GM21390 (cell line): ENCODE measurements at regions not wholly inside any gene's neighbourhood (a gene's known extent, or its start where the extent isn't known, plus 50 kb on each side); places are given as distances from the start of the nearest gene placed in this dataset.

Experiments
- ATAC-seq: cut with Tn5 transposase; IDR thresholded peaks from one replicate; pipeline ENCODE4 v1.9.1; 2021; ENCODE audit not compliant: unreplicated experiment

GRCh38 chr2:198817536-198817935 is 640.2 kb downstream of the SATB2 start:
- ATAC-seq: no peak

GRCh38 chr2:198815626-198816025 is 642.1 kb downstream of the SATB2 start:
- ATAC-seq: no peak

GRCh38 chr2:198811198-198811597 is 646.5 kb downstream of the SATB2 start:
- no peak for ATAC-seq

- no peak for ATAC-seq
Measured at GRCh38 chr2:198809976-198810375, 647.8 kb downstream of the SATB2 start.

GRCh38 chr2:198807131-198807530 is 650.6 kb downstream of the SATB2 start:
- ATAC-seq: no peak

- ATAC-seq: no peak
Measured at GRCh38 chr2:198795419-198795818, 662.3 kb downstream of the SATB2 start.

- no peak for ATAC-seq
Measured at GRCh38 chr2:198791623-198792022, 666.1 kb downstream of the SATB2 start.

GRCh38 chr2:198788676-198789075 is 669.1 kb downstream of the SATB2 start:
- ATAC-seq: no peak

GRCh38 chr2:198782734-198783133 is 675.0 kb downstream of the SATB2 start:
- no peak for ATAC-seq

GRCh38 chr2:198776616-198777406 is 680.9 kb downstream of the SATB2 start:
- no peak for ATAC-seq

- ATAC-seq: no peak
Measured at GRCh38 chr2:198775737-198776136, 682.0 kb downstream of the SATB2 start.

GRCh38 chr2:198774576-198774975 is 683.2 kb downstream of the SATB2 start:
- ATAC-seq: no peak

- no peak for ATAC-seq
Measured at GRCh38 chr2:198767694-198768093, 690.0 kb downstream of the SATB2 start.

GRCh38 chr2:198763793-198764192 is 693.9 kb downstream of the SATB2 start:
- no peak for ATAC-seq

- ATAC-seq: no peak
Measured at GRCh38 chr2:198762441-198762840, 695.3 kb downstream of the SATB2 start.

- ATAC-seq: no peak
Measured at GRCh38 chr2:198757069-198757468, 700.7 kb downstream of the SATB2 start.

- no peak for ATAC-seq
Measured at GRCh38 chr2:198756166-198756565, 701.6 kb downstream of the SATB2 start.

- no peak for ATAC-seq
Measured at GRCh38 chr2:198753101-198753500, 704.6 kb downstream of the SATB2 start.

GRCh38 chr2:198749364-198749763 is 708.4 kb downstream of the SATB2 start:
- no peak for ATAC-seq

GRCh38 chr2:198731842-198732399 is 725.8 kb downstream of the SATB2 start:
- no peak for ATAC-seq

GRCh38 chr2:198720266-198720665 is 737.5 kb downstream of the SATB2 start:
- ATAC-seq: no peak

- no peak for ATAC-seq
Measured at GRCh38 chr2:198717451-198717850, 740.3 kb downstream of the SATB2 start.
